Endothelial cell of umbilical vein (primary cell): ENCODE measurements at regions not wholly inside any gene's neighbourhood (a gene's known extent, or its start where the extent isn't known, plus 50 kb on each side); places are given as distances from the start of the nearest gene placed in this dataset.

Experiments
- BruUV-seq: library from RNA; stranded (reverse); fragments of 400-500 nt; replicated peaks from 2 replicates; lab custom pipeline; 2021; lab: Mats Ljungman, UMichigan
- CTCF ChIA-PET: fragments of 300-600, 350-600 bp; sonication (Branson Sonifier 250); formaldehyde crosslinking; loops from one replicate; lab custom pipeline; 2021; ENCODE audit warnings: antibody characterized with exemption, inconsistent platforms; lab: Charles Lee
- POLR2A ChIA-PET: fragments of 300-600, 350-600 bp; sonication (Branson Sonifier 250); formaldehyde crosslinking; loops from one replicate; lab custom pipeline; 2021; ENCODE audit warnings: antibody characterized with exemption, inconsistent platforms; lab: Charles Lee
- DNase-seq: peaks from one replicate; pipeline ENCODE4 v3.0.0-alpha.2; 2011; ENCODE audit warnings: low read depth, low spot score
- FAIRE-seq: peaks from 2 replicates; lab custom pipeline; 2011; peaks lifted over from hg19 to GRCh38; lab: Jason Lieb, UNC
- H2AFZ ChIP-seq: 2 replicates; pipeline ENCODE4 v1.6.0; 2012; ENCODE audit warnings: low read depth, low read length, control low read depth, inconsistent platforms
- H3K27ac ChIP-seq: 2 replicates; pipeline ENCODE4 v1.5.1; 2011; ENCODE audit warnings: low read depth, mild to moderate bottlenecking, control low read depth, low read length, moderate library complexity; ENCODE audit not compliant: insufficient read depth
- H3K27me3 ChIP-seq, 2 experiments: 2 replicates each; pipeline versions ENCODE4 v1.6.0 to v1.6.1; 2011; ENCODE audit warnings: low read length in 2 of 2, mixed read lengths in 1 of 2; ENCODE audit not compliant: control insufficient read depth in 2 of 2, insufficient read depth in 2 of 2
- H3K36me3 ChIP-seq, 2 experiments: 2 replicates in 1 of 2; 3 replicates in 1 of 2; pipeline ENCODE4 v1.5.1; 2011; ENCODE audit warnings: low read length in 2 of 2, mild to moderate bottlenecking in 1 of 2, moderate library complexity in 1 of 2; ENCODE audit not compliant: control insufficient read depth in 2 of 2, insufficient read depth in 2 of 2; ENCODE audit errors: extremely low read depth in 1 of 2
- H3K4me1 ChIP-seq: 3 replicates; pipeline ENCODE4 v1.5.1; 2011; ENCODE audit warnings: mild to moderate bottlenecking, low read length; ENCODE audit not compliant: control insufficient read depth, insufficient read depth; ENCODE audit errors: extremely low read depth
- H3K4me2 ChIP-seq: 2 replicates; pipeline ENCODE4 v1.6.1; 2011; ENCODE audit warnings: low read length, control low read depth, mixed read lengths; ENCODE audit not compliant: insufficient read depth
- H3K4me3 ChIP-seq, 3 experiments: fragments of 200-600 bp in 1 of 3; sonication (generic), shearing (Covaris generic) in 1 of 3; replicated peaks in 1 of 3; 2 replicates each; pipeline ENCODE4 v1.5.1; 2011 to 2016; ENCODE audit warnings: control low read depth in 3 of 3, low read length in 3 of 3, mild to moderate bottlenecking in 2 of 3, inconsistent platforms in 1 of 3, low read depth in 1 of 3, moderate library complexity in 1 of 3; ENCODE audit not compliant: insufficient read depth in 1 of 3
- H3K79me2 ChIP-seq: 2 replicates; pipeline ENCODE4 v1.6.0; 2012; ENCODE audit warnings: low read length, inconsistent platforms; ENCODE audit not compliant: control insufficient read depth, insufficient read depth
- H3K9ac ChIP-seq: replicated peaks from 2 replicates; pipeline ENCODE3; 2011; ENCODE audit warnings: low read length, control low read depth; ENCODE audit not compliant: insufficient read depth; ENCODE audit errors: extremely low read depth
- H3K9me1 ChIP-seq: replicated peaks from 3 replicates; pipeline ENCODE4 v1.6.0; 2011; ENCODE audit warnings: mild to moderate bottlenecking, low read length; ENCODE audit not compliant: control insufficient read depth, insufficient read depth; ENCODE audit errors: extremely low read depth
- H3K9me3 ChIP-seq: replicated peaks from 2 replicates; pipeline ENCODE4 v1.5.1; 2012; ENCODE audit warnings: low read length, inconsistent platforms; ENCODE audit not compliant: control insufficient read depth, insufficient read depth
- H4K20me1 ChIP-seq: replicated peaks from 2 replicates; pipeline ENCODE3; 2011; ENCODE audit warnings: mild to moderate bottlenecking, low read length; ENCODE audit not compliant: control insufficient read depth, insufficient read depth; ENCODE audit errors: extremely low read depth
- CTCF ChIP-seq, 2 donors: IDR thresholded peaks; 1 replicate in 1 of 2; 2 replicates in 1 of 2; pipeline ENCODE4 v1.5.1; 2011; ENCODE audit warnings: low read length in 2 of 2, mild to moderate bottlenecking in 2 of 2, moderate library complexity in 2 of 2, control low read depth in 1 of 2, inconsistent platforms in 1 of 2, low read depth in 1 of 2; ENCODE audit not compliant: insufficient read depth in 1 of 2; ENCODE audit errors: extremely low read depth in 1 of 2
- EZH2 ChIP-seq: IDR thresholded peaks from 2 replicates; pipeline ENCODE4 v1.6.1; 2012; ENCODE audit warnings: borderline replicate concordance, low read depth, mild to moderate bottlenecking, moderate library complexity, low read length, inconsistent platforms; ENCODE audit not compliant: severe bottlenecking
- FOS ChIP-seq: IDR thresholded peaks from 2 replicates; pipeline ENCODE4 v1.6.1; 2011; ENCODE audit warnings: mild to moderate bottlenecking, low read length, moderate library complexity, borderline replicate concordance; ENCODE audit not compliant: insufficient read depth
- GATA2 ChIP-seq: IDR thresholded peaks from 2 replicates; pipeline ENCODE4 v1.7.0; 2011; ENCODE audit warnings: low read depth, mild to moderate bottlenecking, moderate library complexity, mixed read lengths, low read length; ENCODE audit not compliant: insufficient read length, insufficient read depth
- JUN ChIP-seq: IDR thresholded peaks from 2 replicates; pipeline ENCODE4 v1.6.1; 2011; ENCODE audit warnings: borderline replicate concordance, low read depth; ENCODE audit not compliant: insufficient read length, insufficient read depth
- MAX ChIP-seq: IDR thresholded peaks from 2 replicates; pipeline ENCODE4 v1.6.1; 2011; ENCODE audit not compliant: insufficient read depth, insufficient read length
- MYC ChIP-seq: IDR thresholded peaks from one replicate; pipeline ENCODE4 v1.6.1; 2011; ENCODE audit warnings: mild to moderate bottlenecking, low read depth, low read length
- POLR2A ChIP-seq: IDR thresholded peaks from 2 replicates; pipeline ENCODE4 v1.6.1; 2012; ENCODE audit warnings: low read depth, mild to moderate bottlenecking, control low read depth, low read length
- POLR2AphosphoS5 ChIP-seq: IDR thresholded peaks from 2 replicates; pipeline ENCODE4 v1.6.1; 2012; ENCODE audit warnings: low read depth, mild to moderate bottlenecking, control low read depth, low read length, moderate library complexity; ENCODE audit not compliant: insufficient read depth
- dilution Hi-C: fragments of 300-500 bp; cut with MboI; formaldehyde crosslinking; loops from one replicate; pipeline ENCODE4 v1.15.0; 2019; ENCODE audit warnings: low sequenced_read_pairs; ENCODE audit not compliant: extremely low pct_ligation_motif_present
- intact Hi-C: fragments of 100-400 bp; cut with micrococcal nuclease; formaldehyde crosslinking; loops from one replicate; pipeline ENCODE4 v1.10.0; 2022

GRCh38 chr9:3692606-3693005, 166.8 kb upstream of the RFX3 start:
- no TSS peak for BruUV-seq
- ChIA-PET POLR2A (no interaction called here), CTCF (interaction anchor here (1.1 kb wide), 1 partner anchor 10 kb away, joined by 3 read pairs; no protein-coding TSS in a partner anchor)
- Histone ChIP-seq H3K27me3 (no peaks in the 10 kb centered on the region), H4K20me1 (no peaks in the 10 kb centered on the region), H3K9me1 (no peaks in the 10 kb centered on the region), H3K4me2 (no peak overlapping the region), H3K9ac (no peak overlapping the region), H3K27ac (no peak overlapping the region), H3K4me1 (no peaks in the 10 kb centered on the region), H3K36me3 (no peaks in the 10 kb centered on the region), H3K79me2 (no peaks in the 10 kb centered on the region), H3K4me3 (no peak overlapping the region), H3K9me3 (no peaks in the 10 kb centered on the region), H2AFZ (no peak overlapping the region)
- intact Hi-C loops, result no loop called here
- DNase-seq (no peak), FAIRE-seq (no peak)
- dilution Hi-C loops, result no loop called here
- TF ChIP-seq CTCF (IDR thresholded peaks at IDR 0.05; ENCODE audit: extremely low read depth in 1 of 2, insufficient read depth in 1 of 2, low read depth in 1 of 2, low read length in 2 of 2) (no peak), POLR2A (no peak), GATA2 (no peak), MYC (no peak), EZH2 (no peak), JUN (no peak), POLR2AphosphoS5 (no peak), MAX (no peak), FOS (no peak)
